Spleen (tissue), 11 donors: ENCODE measurements at regions not wholly inside any gene's neighbourhood (a gene's known extent, or its start where the extent isn't known, plus 50 kb on each side); places are given as distances from the start of the nearest gene placed in this dataset.

Experiments used
- DNase-seq: peaks from one replicate; pipeline ENCODE4 v3.0.0-alpha.2; 2020
- H3K27ac ChIP-seq, 8 donors: fragments of 200-600 bp; sonication (generic) in 7 of 8; 1 replicate in 4 of 8; 2 replicates in 4 of 8; pipeline versions ENCODE4 v1.5.0 to v1.8.0; 2016 to 2021; ENCODE audit warnings: inconsistent platforms in 4 of 8, mild to moderate bottlenecking in 4 of 8, moderate library complexity in 1 of 8
- H3K27me3 ChIP-seq, 7 donors: fragments of 200-600 bp; sonication (generic) in 6 of 7; replicated peaks in 1 of 7; 1 replicate in 4 of 7; 2 replicates in 3 of 7; pipeline versions ENCODE4 v1.5.0 to v1.8.0; 2016 to 2021; ENCODE audit warnings: inconsistent platforms in 3 of 7, mild to moderate bottlenecking in 1 of 7
- H3K36me3 ChIP-seq, 6 donors: fragments of 200-600 bp; sonication (generic) in 5 of 6; 1 replicate in 4 of 6; 2 replicates in 2 of 6; pipeline versions ENCODE4 v1.5.0 to v1.8.0; 2016 to 2021; ENCODE audit warnings: inconsistent platforms in 2 of 6
- H3K4me1 ChIP-seq, 6 donors: fragments of 200-600 bp; sonication (generic) in 5 of 6; 1 replicate in 3 of 6; 2 replicates in 3 of 6; pipeline versions ENCODE4 v1.5.0 to v1.8.0; 2016 to 2021; ENCODE audit warnings: inconsistent platforms in 3 of 6
- H3K4me3 ChIP-seq, 8 donors: fragments of 200-600 bp; sonication (generic) in 7 of 8; 1 replicate in 4 of 8; 2 replicates in 4 of 8; pipeline versions ENCODE4 v1.5.0 to v1.8.0; 2016 to 2021; ENCODE audit warnings: inconsistent platforms in 4 of 8, mild to moderate bottlenecking in 4 of 8, moderate library complexity in 2 of 8
- H3K9me3 ChIP-seq, 8 donors: fragments of 200-600 bp; sonication (generic) in 7 of 8; 1 replicate in 4 of 8; 2 replicates in 4 of 8; pipeline versions ENCODE4 v1.5.0 to v1.8.0; 2016 to 2021; ENCODE audit warnings: inconsistent platforms in 4 of 8
- CTCF ChIP-seq, 11 experiments: fragments of 200-600 bp in 7 of 11; fragments of 450-650 bp in 4 of 11; sonication (generic) in 4 of 11; IDR thresholded peaks in 8 of 11; conservative IDR thresholded peaks in 3 of 11; 1 replicate in 7 of 11; 2 replicates in 4 of 11; pipeline versions ENCODE4 v1.4.0 to v1.8.0; 2016 to 2021; ENCODE audit warnings: antibody characterized with exemption in 11 of 11, inconsistent platforms in 4 of 11, mild to moderate bottlenecking in 1 of 11
- POLR2A ChIP-seq, 3 donors: fragments of 450-650 bp; IDR thresholded peaks; one replicate each; pipeline ENCODE4 v1.5.1; 2017; ENCODE audit warnings: antibody characterized with exemption in 3 of 3, mild to moderate bottlenecking in 1 of 3
- POLR2AphosphoS5 ChIP-seq, 3 donors: sonication (generic); formaldehyde crosslinking; IDR thresholded peaks; one replicate each; pipeline ENCODE4 v1.5.1; 2017; ENCODE audit warnings: antibody characterized with exemption in 3 of 3
- WGBS, 5 donors: extraction: QIAGEN DNeasy Blood & Tissue Kit in 3 of 5; methylation state at CpG; one replicate each; pipeline versions ENCODE4 v1.1.5 to v1.1.7; 2013 to 2018; 5-methylcytosine and 5-hydroxymethylcytosine counted together
- intact Hi-C: fragments of 100-400 bp; cut with DNase I; formaldehyde crosslinking; loops from one replicate; pipeline ENCODE4 v1.15.0; 2023; ENCODE audit warnings: low total_unique reads
- donor health status: healthy with polysubstance abuse.
- donor health status: DM: no; HTN: no; CAD: no; lungs with moderate emphysema.
- donor health status: DM: no; HTN: no; CAD: no.
- donor health status: Bipolar disorder and iron deficiency.
- donor health status: healthy.
- donor health status: DM: no; HTN: no; CAD: no.
- donor health status: DM: yes; HTN: yes; CAD: no.

GRCh38 chr15:94700211-94700610 is 468.9 kb downstream of the MCTP2 start:
- Histone ChIP-seq H3K4me1 (no peaks in the 10 kb centered on the region), H3K27me3 (peaks cover 0 to 7% (median 0%) of the 10 kb centered on the region in 7 donors), H3K9me3 (no peaks in the 10 kb centered on the region), H3K36me3 (no peaks in the 10 kb centered on the region), H3K4me3 (no peak overlapping the region), H3K27ac (no peak overlapping the region)
- no peak for DNase-seq
- intact Hi-C loops, result no loop called here
- TF ChIP-seq POLR2AphosphoS5 (IDR thresholded peaks at IDR 0.05), result no peak
- no peak for TF ChIP-seq POLR2A (IDR thresholded peaks at IDR 0.05)
- no peak for TF ChIP-seq CTCF (IDR thresholded peaks at IDR 0.05 in 8 of 11, conservative IDR thresholded peaks at IDR 0.05 in 3 of 11)
- WGBS, 5 donors, result 87 to 92% (median 90%) methylated on average over 4 of the region's 4 CpGs

DNA sequence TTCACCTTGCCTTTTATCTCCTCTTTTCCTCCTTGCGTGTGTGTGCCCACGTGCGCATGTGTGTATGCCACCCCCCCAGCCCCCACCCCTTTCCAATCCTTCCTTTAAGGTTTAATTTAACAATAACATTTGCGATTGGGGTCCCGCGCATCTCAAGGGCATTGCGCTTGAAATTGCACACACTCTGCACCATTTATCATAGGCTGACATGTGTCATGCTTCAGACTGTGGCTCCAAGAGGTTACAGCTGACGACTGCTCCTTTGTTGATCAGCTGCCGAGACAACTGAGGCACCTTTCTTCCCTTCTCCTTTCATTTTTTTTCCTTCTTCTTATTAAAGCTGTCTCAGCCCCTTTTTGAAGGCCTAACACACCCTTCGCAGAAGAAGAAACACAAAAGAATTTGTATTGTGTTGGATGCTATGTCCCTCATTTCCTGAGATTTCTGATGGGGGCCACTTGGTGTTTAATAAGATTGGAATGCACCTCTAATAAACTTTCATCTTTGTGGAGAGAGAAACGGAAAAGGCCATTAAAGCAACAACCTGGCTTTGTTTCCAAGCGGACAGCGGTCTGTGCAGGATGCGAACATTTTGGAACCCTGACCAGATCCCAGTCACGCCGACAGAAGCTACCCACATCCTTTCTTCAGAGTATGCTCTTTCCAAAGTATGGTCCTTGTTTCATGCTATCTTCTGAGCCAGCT is 470.1 kb downstream of the MCTP2 start:
- no peaks in the 10 kb centered on the region for H3K36me3 ChIP-seq
- H3K27ac ChIP-seq, result no peak overlapping the region
- no peak for DNase-seq
- intact Hi-C loops, result no loop called here
- H3K4me1 ChIP-seq, result no peaks in the 10 kb centered on the region
- 88 to 93% (median 89%) methylated on average over 16 of the region's 16 CpGs for WGBS, 5 donors
- TF ChIP-seq POLR2AphosphoS5 (IDR thresholded peaks at IDR 0.05), result no peak
- no peak for TF ChIP-seq POLR2A (IDR thresholded peaks at IDR 0.05)
- TF ChIP-seq CTCF (IDR thresholded peaks at IDR 0.05 in 8 of 11, conservative IDR thresholded peaks at IDR 0.05 in 3 of 11), result no peak
- peaks cover 0 to 7% (median 0%) of the 10 kb centered on the region in 7 donors for H3K27me3 ChIP-seq
- H3K4me3 ChIP-seq, result no peak overlapping the region
- no peaks in the 10 kb centered on the region for H3K9me3 ChIP-seq

DNA sequence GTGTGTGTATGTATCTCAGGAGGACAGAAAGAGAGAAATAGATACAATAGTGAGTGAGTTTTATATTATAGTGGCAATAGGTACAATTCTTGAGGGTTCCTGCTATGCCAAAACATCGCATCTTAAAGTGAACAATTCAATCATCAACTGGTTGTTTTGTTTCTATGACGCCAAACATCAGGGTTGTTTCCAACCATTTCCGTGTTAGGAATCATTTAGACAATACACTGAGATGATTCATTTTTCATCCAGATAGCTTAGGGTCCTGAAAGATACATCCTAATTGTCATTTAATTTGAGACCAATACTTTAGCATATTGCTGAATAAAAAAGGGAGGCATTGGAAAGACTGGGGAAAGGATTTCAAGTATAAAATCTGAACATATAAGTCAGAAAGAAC is 472.2 kb downstream of the MCTP2 start:
- WGBS, 5 donors, result 77 to 91% (median 84%) methylated on average over 3 of the region's 3 CpGs
- H3K4me1 ChIP-seq, result no peaks in the 10 kb centered on the region
- H3K4me3 ChIP-seq, result no peak overlapping the region
- peaks cover 0 to 7% (median 0%) of the 10 kb centered on the region in 7 donors for H3K27me3 ChIP-seq
- H3K9me3 ChIP-seq, result no peaks in the 10 kb centered on the region
- intact Hi-C loops, result no loop called here
- DNase-seq, result no peak
- no peak overlapping the region for H3K27ac ChIP-seq
- TF ChIP-seq POLR2A (IDR thresholded peaks at IDR 0.05) (no peak), POLR2AphosphoS5 (IDR thresholded peaks at IDR 0.05) (no peak), CTCF (IDR thresholded peaks at IDR 0.05 in 8 of 11, conservative IDR thresholded peaks at IDR 0.05 in 3 of 11) (no peak)
- H3K36me3 ChIP-seq, result no peaks in the 10 kb centered on the region

GRCh38 chr15:94704421-94704820 is 473.1 kb downstream of the MCTP2 start:
- H3K9me3 ChIP-seq, result no peaks in the 10 kb centered on the region
- no peaks in the 10 kb centered on the region for H3K36me3 ChIP-seq
- H3K27me3 ChIP-seq, result peaks cover 0 to 7% (median 0%) of the 10 kb centered on the region in 7 donors
- no peak overlapping the region for H3K4me3 ChIP-seq
- intact Hi-C loops, result no loop called here
- TF ChIP-seq CTCF (IDR thresholded peaks at IDR 0.05 in 8 of 11, conservative IDR thresholded peaks at IDR 0.05 in 3 of 11) (no peak), POLR2AphosphoS5 (IDR thresholded peaks at IDR 0.05) (no peak)
- H3K4me1 ChIP-seq, result no peaks in the 10 kb centered on the region
- H3K27ac ChIP-seq, result no peak overlapping the region
- no peak for DNase-seq
